ENCODE measurements at regions not wholly inside any gene's neighbourhood (a gene's known extent, or its start where the extent isn't known, plus 50 kb on each side); places are given as distances from the start of the nearest gene placed in this dataset.
"Not testable (repeated sequence)": the region's sequence is repeated elsewhere in the genome, so short reads cannot be mapped to it uniquely, and the experiment has no call there.

GRCh38 chr1:120659133-120659532 is 64.6 kb upstream of the NBPF26 start:
- H3K9me3 Mint-ChIP-seq; ATAC-seq (ENCODE audit: low read depth in 2 of 2); DNase-seq; H3K9me3 ChIP-seq (ENCODE audit: control insufficient read depth in 2 of 2, low read length in 2 of 2); H3K27me3 Mint-ChIP-seq; H3K27me3 ChIP-seq (ENCODE audit: control insufficient read depth, insufficient read depth, low read length); H3K4me1 Mint-ChIP-seq; H3K4me3 Mint-ChIP-seq; H3K4me1 ChIP-seq (ENCODE audit: control insufficient read depth, insufficient read depth, low read length, poor library complexity, severe bottlenecking); H3K27ac Mint-ChIP-seq; H3K36me3 Mint-ChIP-seq; H3K4me3 ChIP-seq (ENCODE audit: low read depth, low read length); H3K36me3 ChIP-seq (ENCODE audit: control insufficient read depth, insufficient read depth, low read length); H3K27ac ChIP-seq (ENCODE audit: insufficient read depth, low read length, poor library complexity, severe bottlenecking): not testable (repeated sequence)

- H3K27me3 Mint-ChIP-seq; DNase-seq; H3K27ac Mint-ChIP-seq; H3K4me3 ChIP-seq (ENCODE audit: low read depth, low read length); H3K36me3 ChIP-seq (ENCODE audit: control insufficient read depth, insufficient read depth, low read length); H3K27me3 ChIP-seq (ENCODE audit: control insufficient read depth, insufficient read depth, low read length); H3K4me1 Mint-ChIP-seq; ATAC-seq (ENCODE audit: low read depth in 2 of 2); H3K27ac ChIP-seq (ENCODE audit: insufficient read depth, low read length, poor library complexity, severe bottlenecking); H3K36me3 Mint-ChIP-seq; H3K4me1 ChIP-seq (ENCODE audit: control insufficient read depth, insufficient read depth, low read length, poor library complexity, severe bottlenecking); H3K9me3 ChIP-seq (ENCODE audit: control insufficient read depth in 2 of 2, low read length in 2 of 2); H3K9me3 Mint-ChIP-seq: not testable (repeated sequence)
- peak overlapping the region in 2 of 4 donors; percentile 50 to 80 for H3K4me3 Mint-ChIP-seq
Observed at GRCh38 chr1:120664376-120665249, 59.1 kb upstream of the NBPF26 start.

- H3K27ac Mint-ChIP-seq; H3K9me3 Mint-ChIP-seq; H3K27me3 ChIP-seq (ENCODE audit: control insufficient read depth, insufficient read depth, low read length); H3K9me3 ChIP-seq (ENCODE audit: control insufficient read depth in 2 of 2, low read length in 2 of 2); H3K36me3 ChIP-seq (ENCODE audit: control insufficient read depth, insufficient read depth, low read length); H3K4me1 Mint-ChIP-seq; H3K36me3 Mint-ChIP-seq; H3K4me1 ChIP-seq (ENCODE audit: control insufficient read depth, insufficient read depth, low read length, poor library complexity, severe bottlenecking); H3K27me3 Mint-ChIP-seq; H3K4me3 ChIP-seq (ENCODE audit: low read depth, low read length); H3K27ac ChIP-seq (ENCODE audit: insufficient read depth, low read length, poor library complexity, severe bottlenecking): not testable (repeated sequence)
- ATAC-seq (ENCODE audit: low read depth in 2 of 2) (peak; percentile 92 to 97), DNase-seq (peak in 1 of 3 donors; percentile 0)
- peak overlapping the region in 2 of 4 donors; percentile 50 to 80 for H3K4me3 Mint-ChIP-seq
Observed at GRCh38 chr1:120665250-120665577, 58.5 kb upstream of the NBPF26 start.

GRCh38 chr1:120668187-120668586 is 55.6 kb upstream of the NBPF26 start:
- not testable (repeated sequence) for H3K27ac Mint-ChIP-seq; H3K36me3 Mint-ChIP-seq; H3K9me3 ChIP-seq (ENCODE audit: control insufficient read depth in 2 of 2, low read length in 2 of 2); H3K4me3 Mint-ChIP-seq; DNase-seq; H3K9me3 Mint-ChIP-seq; H3K27ac ChIP-seq (ENCODE audit: insufficient read depth, low read length, poor library complexity, severe bottlenecking); H3K4me1 Mint-ChIP-seq; H3K4me3 ChIP-seq (ENCODE audit: low read depth, low read length); H3K27me3 ChIP-seq (ENCODE audit: control insufficient read depth, insufficient read depth, low read length); H3K4me1 ChIP-seq (ENCODE audit: control insufficient read depth, insufficient read depth, low read length, poor library complexity, severe bottlenecking); H3K36me3 ChIP-seq (ENCODE audit: control insufficient read depth, insufficient read depth, low read length); H3K27me3 Mint-ChIP-seq
- ATAC-seq (ENCODE audit: low read depth in 2 of 2), result peak in 1 of 2 donors; percentile 20

Data from CD4-positive, CD25-positive, alpha-beta regulatory T cell (primary cell).